Stomach (tissue), 4 donors: ENCODE measurements at regions not wholly inside any gene's neighbourhood (a gene's known extent, or its start where the extent isn't known, plus 50 kb on each side); places are given as distances from the start of the nearest gene placed in this dataset.

Experiments
- EP300 ChIP-seq: sonication (generic); formaldehyde crosslinking; IDR thresholded peaks from one replicate; pipeline ENCODE4 v1.6.1; 2017; ENCODE audit warnings: antibody characterized with exemption
- POLR2A ChIP-seq, 4 donors: fragments of 450-650 bp; IDR thresholded peaks; one replicate each; pipeline ENCODE4 v1.6.1; 2016; ENCODE audit warnings: antibody characterized with exemption in 4 of 4, control low read depth in 2 of 4, mild to moderate bottlenecking in 1 of 4, moderate library complexity in 1 of 4
- POLR2AphosphoS5 ChIP-seq, 3 donors: sonication (generic); formaldehyde crosslinking; IDR thresholded peaks; one replicate each; pipeline ENCODE4 v1.6.1; 2016; ENCODE audit warnings: antibody characterized with exemption in 3 of 3
- TF ChIP-seq, protein P1 (sequence below), 7 experiments: fragments of 450-650 bp in 4 of 7; fragments of 200-600 bp in 3 of 7; sonication (generic) in 3 of 7; IDR thresholded peaks; one replicate each; pipeline ENCODE4 v1.5.1; 2016 to 2019; ENCODE audit warnings: antibody characterized with exemption in 7 of 7, control low read depth in 2 of 7, mild to moderate bottlenecking in 1 of 7

DNA sequence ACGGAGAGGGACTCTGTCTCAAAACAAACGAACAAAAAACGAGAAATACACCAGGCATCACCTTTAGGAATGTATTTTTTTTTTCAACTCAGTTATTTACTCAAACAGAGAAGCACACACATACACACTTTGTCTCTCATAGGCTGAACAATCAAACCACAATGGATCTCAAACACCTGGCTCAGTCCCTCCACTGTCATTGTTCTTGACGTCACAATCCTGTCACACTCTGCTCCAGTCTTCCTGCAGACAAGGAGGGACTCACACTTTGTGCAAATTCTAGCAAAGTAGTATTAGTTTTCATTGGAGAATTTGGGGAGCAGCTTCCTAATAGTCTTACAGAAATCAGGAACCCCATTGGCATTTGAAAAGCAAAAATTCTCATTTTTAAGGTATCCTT is 727.8 kb downstream of the BCL11B start:
- no peak for TF ChIP-seq EP300
- TF ChIP-seq POLR2A (IDR thresholded peaks at IDR 0.05) = no peak
- TF ChIP-seq, protein P1, sequence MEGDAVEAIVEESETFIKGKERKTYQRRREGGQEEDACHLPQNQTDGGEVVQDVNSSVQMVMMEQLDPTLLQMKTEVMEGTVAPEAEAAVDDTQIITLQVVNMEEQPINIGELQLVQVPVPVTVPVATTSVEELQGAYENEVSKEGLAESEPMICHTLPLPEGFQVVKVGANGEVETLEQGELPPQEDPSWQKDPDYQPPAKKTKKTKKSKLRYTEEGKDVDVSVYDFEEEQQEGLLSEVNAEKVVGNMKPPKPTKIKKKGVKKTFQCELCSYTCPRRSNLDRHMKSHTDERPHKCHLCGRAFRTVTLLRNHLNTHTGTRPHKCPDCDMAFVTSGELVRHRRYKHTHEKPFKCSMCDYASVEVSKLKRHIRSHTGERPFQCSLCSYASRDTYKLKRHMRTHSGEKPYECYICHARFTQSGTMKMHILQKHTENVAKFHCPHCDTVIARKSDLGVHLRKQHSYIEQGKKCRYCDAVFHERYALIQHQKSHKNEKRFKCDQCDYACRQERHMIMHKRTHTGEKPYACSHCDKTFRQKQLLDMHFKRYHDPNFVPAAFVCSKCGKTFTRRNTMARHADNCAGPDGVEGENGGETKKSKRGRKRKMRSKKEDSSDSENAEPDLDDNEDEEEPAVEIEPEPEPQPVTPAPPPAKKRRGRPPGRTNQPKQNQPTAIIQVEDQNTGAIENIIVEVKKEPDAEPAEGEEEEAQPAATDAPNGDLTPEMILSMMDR (IDR thresholded peaks at IDR 0.05) = no peak
- no peak for TF ChIP-seq POLR2AphosphoS5 (IDR thresholded peaks at IDR 0.05)
